Thoracic aorta (tissue), 2 donors: ENCODE measurements at regions not wholly inside any gene's neighbourhood (a gene's known extent, or its start where the extent isn't known, plus 50 kb on each side); places are given as distances from the start of the nearest gene placed in this dataset.

Experiments used
- ATAC-seq: fragments of 150-250 bp; one replicate; pipeline ENCODE4 v1.8.0; 2017; ENCODE audit warnings: low read depth; ENCODE audit not compliant: insufficient number of reproducible peaks, low FRiP score
- DNase-seq: peaks from one replicate; pipeline ENCODE4 v3.0.0-alpha.2; 2020; ENCODE audit warnings: low spot score
- H3K27ac ChIP-seq, 2 donors: fragments of 200-600 bp; sonication (generic); 1 replicate in 1 of 2; 2 replicates in 1 of 2; pipeline ENCODE4 v1.5.1; 2016; ENCODE audit warnings: mild to moderate bottlenecking in 2 of 2, moderate library complexity in 2 of 2
- H3K27me3 ChIP-seq: fragments of 200-600 bp; sonication (generic); replicated peaks from 2 replicates; pipeline ENCODE4 v1.6.0; 2016; ENCODE audit warnings: mild to moderate bottlenecking; ENCODE audit not compliant: insufficient read depth
- H3K36me3 ChIP-seq: fragments of 200-600 bp; sonication (generic); one replicate; pipeline ENCODE4 v1.5.1; 2016
- H3K4me1 ChIP-seq, 2 donors: fragments of 200-600 bp; sonication (generic); 1 replicate in 1 of 2; 2 replicates in 1 of 2; pipeline versions ENCODE4 v1.5.1 to v1.6.0; 2016; ENCODE audit warnings: low read depth in 2 of 2, mild to moderate bottlenecking in 1 of 2; ENCODE audit not compliant: control insufficient read depth in 1 of 2
- H3K4me3 ChIP-seq: fragments of 200-600 bp; sonication (generic); 2 replicates; pipeline ENCODE4 v1.5.1; 2016; ENCODE audit warnings: mild to moderate bottlenecking
- H3K9me3 ChIP-seq: fragments of 200-600 bp; sonication (generic); 2 replicates; pipeline ENCODE4 v1.5.1; 2016
- TF ChIP-seq, protein P1 (sequence below): fragments of 200-600 bp; sonication (generic); IDR thresholded peaks from one replicate; pipeline ENCODE4 v1.5.1; 2019; ENCODE audit warnings: antibody characterized with exemption

DNA sequence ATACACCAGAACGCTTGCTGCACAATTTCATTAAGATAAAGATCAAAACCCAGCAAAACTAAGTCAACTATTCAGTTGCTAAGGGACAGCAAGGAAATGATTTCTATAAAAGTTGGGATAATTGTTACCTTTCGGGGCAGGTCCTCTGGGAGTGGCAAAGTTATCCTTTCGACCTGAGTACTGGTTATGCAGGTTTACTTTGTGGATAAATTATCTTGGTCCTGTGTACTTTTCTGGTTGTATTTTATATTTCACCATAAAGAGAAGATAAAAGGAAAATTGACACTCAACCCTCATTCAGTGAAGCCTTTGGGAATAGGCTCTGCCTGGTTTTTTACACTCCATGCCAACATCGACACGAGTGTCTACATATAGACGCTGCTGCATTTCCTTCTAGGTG lies 146.5 kb downstream of the SYK start:
- TF ChIP-seq, protein P1, sequence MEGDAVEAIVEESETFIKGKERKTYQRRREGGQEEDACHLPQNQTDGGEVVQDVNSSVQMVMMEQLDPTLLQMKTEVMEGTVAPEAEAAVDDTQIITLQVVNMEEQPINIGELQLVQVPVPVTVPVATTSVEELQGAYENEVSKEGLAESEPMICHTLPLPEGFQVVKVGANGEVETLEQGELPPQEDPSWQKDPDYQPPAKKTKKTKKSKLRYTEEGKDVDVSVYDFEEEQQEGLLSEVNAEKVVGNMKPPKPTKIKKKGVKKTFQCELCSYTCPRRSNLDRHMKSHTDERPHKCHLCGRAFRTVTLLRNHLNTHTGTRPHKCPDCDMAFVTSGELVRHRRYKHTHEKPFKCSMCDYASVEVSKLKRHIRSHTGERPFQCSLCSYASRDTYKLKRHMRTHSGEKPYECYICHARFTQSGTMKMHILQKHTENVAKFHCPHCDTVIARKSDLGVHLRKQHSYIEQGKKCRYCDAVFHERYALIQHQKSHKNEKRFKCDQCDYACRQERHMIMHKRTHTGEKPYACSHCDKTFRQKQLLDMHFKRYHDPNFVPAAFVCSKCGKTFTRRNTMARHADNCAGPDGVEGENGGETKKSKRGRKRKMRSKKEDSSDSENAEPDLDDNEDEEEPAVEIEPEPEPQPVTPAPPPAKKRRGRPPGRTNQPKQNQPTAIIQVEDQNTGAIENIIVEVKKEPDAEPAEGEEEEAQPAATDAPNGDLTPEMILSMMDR: no peak
- DNase-seq (no peak), ATAC-seq (no peak)
- Histone ChIP-seq H3K27ac (no peak overlapping the region), H3K4me1 (peaks cover 0 to 5% of the 10 kb centered on the region in 2 donors), H3K4me3 (no peak overlapping the region), H3K36me3 (no peaks in the 10 kb centered on the region), H3K9me3 (no peaks in the 10 kb centered on the region), H3K27me3 (no peaks in the 10 kb centered on the region)

DNA sequence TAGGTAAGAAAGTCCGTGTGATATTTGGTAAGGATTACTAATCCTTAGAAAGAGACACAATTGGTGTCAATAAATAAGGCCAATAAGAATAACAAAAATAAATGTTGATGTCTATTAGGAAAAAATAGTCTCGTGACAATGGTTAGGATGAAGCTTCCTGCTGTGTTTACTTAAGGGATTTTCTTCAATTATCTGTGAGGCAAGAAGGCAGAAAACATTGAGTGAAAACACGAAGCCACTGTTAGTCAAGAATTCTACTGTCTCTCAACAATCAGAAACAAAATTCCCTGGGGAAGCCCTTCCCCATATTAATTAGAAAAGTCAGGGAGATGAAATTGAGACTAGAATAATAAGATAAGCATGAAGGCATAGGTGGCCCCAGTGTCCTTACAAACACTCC lies 149.0 kb downstream of the SYK start:
- no peaks in the 10 kb centered on the region for H3K9me3 ChIP-seq
- TF ChIP-seq, protein P1: no peak
- no peak overlapping the region for H3K27ac ChIP-seq
- no peak overlapping the region for H3K4me3 ChIP-seq
- DNase-seq (no peak), ATAC-seq (no peak)
- no peaks in the 10 kb centered on the region for H3K27me3 ChIP-seq
- no peaks in the 10 kb centered on the region for H3K36me3 ChIP-seq
- peaks cover 0 to 5% of the 10 kb centered on the region in 2 donors for H3K4me1 ChIP-seq

DNA sequence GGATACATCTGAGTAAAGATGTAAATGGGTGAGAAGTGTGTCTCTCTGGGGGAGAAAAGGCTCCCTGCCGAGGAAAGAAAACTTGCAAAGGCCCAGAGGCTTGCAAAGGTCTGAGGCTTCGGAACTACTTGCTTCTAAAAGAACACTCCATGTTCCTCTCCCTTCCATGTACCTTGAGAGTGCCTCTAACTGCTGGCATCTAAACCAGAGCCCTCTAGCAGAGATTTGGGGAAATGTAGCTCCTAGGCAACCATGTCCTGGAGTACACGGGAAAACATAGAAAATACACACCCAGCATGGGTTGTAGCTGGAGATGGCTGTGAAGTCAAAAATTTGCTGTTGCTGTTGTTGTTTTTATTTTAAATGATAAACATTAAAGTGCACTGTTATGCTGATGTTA lies 151.6 kb downstream of the SYK start:
- DNase-seq (no peak), ATAC-seq (no peak)
- Histone ChIP-seq H3K9me3 (no peaks in the 10 kb centered on the region), H3K27me3 (no peaks in the 10 kb centered on the region), H3K4me1 (peaks cover 0 to 6% of the 10 kb centered on the region in 2 donors), H3K4me3 (no peak overlapping the region), H3K36me3 (no peaks in the 10 kb centered on the region), H3K27ac (no peak overlapping the region)
- TF ChIP-seq, protein P1: no peak

DNA sequence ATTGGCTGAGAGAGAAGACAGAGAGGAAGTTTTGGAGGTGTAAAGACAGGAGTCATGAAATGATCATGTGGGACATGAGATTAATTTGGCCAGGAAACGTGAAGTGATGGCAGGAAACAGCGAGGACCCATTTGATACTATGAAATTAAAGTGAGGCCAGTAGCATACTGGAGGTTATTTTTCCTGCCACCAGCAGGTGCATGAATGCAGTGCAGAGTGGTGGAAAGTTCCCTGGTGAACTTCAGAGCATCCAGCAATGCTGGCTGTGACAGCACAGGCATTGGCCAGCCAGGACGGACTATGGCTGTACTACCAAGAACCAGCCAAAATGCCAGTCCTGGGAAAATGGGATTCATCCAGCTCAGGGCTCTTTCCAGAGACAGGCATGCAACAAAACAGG lies 152.2 kb downstream of the SYK start:
- peaks cover 0 to 12% of the 10 kb centered on the region in 2 donors for H3K4me1 ChIP-seq

DNA sequence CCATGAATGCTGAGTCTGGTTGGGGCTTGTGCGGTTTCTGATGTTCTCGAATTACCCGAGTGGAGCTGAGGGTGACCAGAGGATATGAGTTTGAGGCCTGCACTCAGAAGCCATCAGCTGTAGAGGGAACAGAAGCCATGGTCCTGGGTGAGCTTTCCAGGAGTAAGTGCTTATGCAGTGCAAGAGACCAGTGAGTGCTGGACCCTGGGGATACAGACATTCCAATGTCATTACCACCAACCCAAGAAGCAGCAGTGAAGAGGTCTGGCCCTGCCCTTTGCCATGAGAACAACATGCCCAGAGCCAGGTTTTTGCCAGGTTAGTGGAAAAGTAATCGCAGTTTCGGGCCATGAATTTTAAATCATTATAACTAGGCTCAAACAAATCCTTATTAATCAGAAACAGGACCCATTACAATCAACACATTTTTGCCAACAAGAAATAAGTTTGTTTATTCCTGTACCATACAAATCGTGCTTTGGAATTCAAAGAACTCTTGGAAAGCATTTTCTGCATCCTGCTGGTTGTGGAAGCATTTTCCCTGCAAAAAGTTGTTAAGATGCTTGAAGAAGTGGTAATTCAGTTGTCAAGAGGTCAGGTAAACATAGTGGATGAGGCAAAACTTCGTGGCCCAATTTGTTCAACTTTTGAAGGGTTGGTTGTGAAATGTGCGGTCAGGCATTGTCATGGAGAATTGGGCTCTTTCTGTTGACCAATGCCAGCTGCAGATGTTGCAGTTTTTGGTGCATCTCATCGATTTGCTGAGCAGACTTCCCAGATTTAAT lies 154.6 kb downstream of the SYK start:
- H3K27ac ChIP-seq: no peak overlapping the region
- no peak for DNase-seq
- no peaks in the 10 kb centered on the region for H3K27me3 ChIP-seq
- H3K4me1 ChIP-seq: peaks cover 6 to 30% of the 10 kb centered on the region in 2 donors
- no peaks in the 10 kb centered on the region for H3K9me3 ChIP-seq
- H3K4me3 ChIP-seq: no peak overlapping the region
- no peaks in the 10 kb centered on the region for H3K36me3 ChIP-seq
- TF ChIP-seq, protein P1: no peak
- no peak for ATAC-seq

More for the DNA sequence above, 152.2 kb downstream of the SYK start:
- Histone ChIP-seq H3K4me3 (no peak overlapping the region), H3K36me3 (no peaks in the 10 kb centered on the region), H3K27ac (no peak overlapping the region), H3K9me3 (no peaks in the 10 kb centered on the region), H3K27me3 (no peaks in the 10 kb centered on the region)
- TF ChIP-seq, protein P1: no peak
- ATAC-seq (no peak), DNase-seq (no peak)
